ENCODE measurements at regions not wholly inside any gene's neighbourhood (a gene's known extent, or its start where the extent isn't known, plus 50 kb on each side); places are given as distances from the start of the nearest gene placed in this dataset.

DNA sequence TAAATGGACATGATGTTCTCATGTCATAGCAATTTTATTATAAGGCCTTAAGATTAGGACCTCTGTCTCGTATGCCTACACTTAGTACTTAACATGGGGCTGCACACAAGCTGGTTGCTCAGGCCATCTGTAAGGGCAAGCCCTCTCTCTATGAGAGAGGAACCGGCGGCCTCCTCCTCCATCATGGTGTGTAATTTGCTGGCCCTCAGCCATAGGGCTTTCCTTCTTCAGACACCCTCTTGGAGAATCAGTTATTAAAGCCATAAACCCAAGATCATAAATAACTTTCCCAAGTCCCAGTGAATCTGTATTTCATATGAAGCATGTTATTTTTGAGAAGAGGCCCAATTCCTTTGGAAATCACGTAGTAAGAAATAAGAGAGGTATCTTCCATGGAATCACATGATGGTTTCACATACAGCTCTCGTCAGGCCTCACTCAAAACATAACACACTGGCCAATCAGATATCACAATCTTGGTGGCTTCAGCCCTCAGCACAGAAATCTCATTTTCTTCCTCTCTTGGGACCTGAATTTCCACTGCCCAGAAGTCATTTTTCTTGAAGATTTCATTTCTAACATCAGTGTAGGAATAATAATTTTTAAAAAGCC is 92.6 kb downstream of the RDH14 start:
- H3K27ac ChIP-seq (ENCODE audit: low read depth in 1 of 2, low read length in 2 of 2): no peak overlapping the region
- TF ChIP-seq TAF1 (conservative IDR thresholded peaks at IDR 0.05): no peak
- no peak overlapping the region for H3K4me3 ChIP-seq (ENCODE audit: low read depth in 1 of 3, low read length in 3 of 3)
- H3K9me3 ChIP-seq (ENCODE audit: control insufficient read depth in 4 of 4, low read length in 3 of 4): no peaks in the 10 kb centered on the region
- 91% methylated on average over 5 of the region's 5 CpGs for WGBS
- H3K36me3 ChIP-seq (ENCODE audit: control insufficient read depth in 4 of 4, insufficient read depth in 3 of 4, low read depth in 1 of 4, low read length in 3 of 4): no peaks in the 10 kb centered on the region
- H3K27me3 ChIP-seq (ENCODE audit: control insufficient read depth in 4 of 4, insufficient read depth in 4 of 4, low read length in 3 of 4): no peaks in the 10 kb centered on the region
- no peak overlapping the region for H3K9ac ChIP-seq (ENCODE audit: low read depth in 1 of 2, low read length in 2 of 2)
- DNase-seq (ENCODE audit: low spot score): no peak
- no peaks in the 10 kb centered on the region for H3K4me1 ChIP-seq (ENCODE audit: control insufficient read depth in 4 of 4, insufficient read depth in 4 of 4, low read length in 3 of 4)

DNA sequence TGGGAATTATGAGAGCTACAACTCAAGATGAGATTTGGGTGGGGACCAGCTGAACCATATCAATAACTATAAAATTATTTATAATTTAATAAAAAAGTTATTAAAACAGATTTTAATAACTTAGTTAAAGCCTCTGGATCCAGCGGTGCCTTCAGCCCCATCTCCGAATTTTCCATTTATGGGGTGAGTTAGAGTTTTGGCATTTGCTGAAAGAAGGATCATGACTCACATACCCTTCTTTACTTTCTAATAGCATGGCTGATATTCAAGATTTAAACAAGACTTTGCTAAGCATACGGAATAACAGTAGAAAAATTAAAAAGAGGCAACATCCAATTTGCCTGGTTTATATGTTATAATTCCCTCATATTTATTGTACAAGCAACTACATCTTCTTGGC is 94.5 kb downstream of the RDH14 start:
- 93% methylated on average over 3 of the region's 3 CpGs for WGBS

DNA sequence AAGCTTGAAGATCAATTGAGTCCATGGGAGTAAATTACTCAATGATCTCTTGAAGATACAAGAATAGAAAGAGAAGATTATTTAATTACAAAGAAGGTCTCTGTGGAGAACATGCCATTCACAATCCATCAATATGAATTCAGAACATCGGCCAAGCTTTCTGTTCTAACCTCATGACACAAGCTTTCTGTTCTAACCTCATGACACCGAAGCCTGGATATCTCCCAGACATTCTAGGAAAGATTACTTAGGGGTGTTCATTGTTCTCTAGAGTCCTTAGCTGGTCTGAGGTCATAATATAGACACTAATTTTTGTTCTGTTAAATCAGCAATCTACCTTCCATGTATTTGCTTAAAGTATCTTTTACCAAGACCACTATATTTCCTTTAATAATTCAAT is 95.5 kb downstream of the RDH14 start:
- Histone ChIP-seq H3K27me3 (ENCODE audit: control insufficient read depth in 4 of 4, insufficient read depth in 4 of 4, low read length in 3 of 4) (no peaks in the 10 kb centered on the region), H3K9ac (ENCODE audit: low read depth in 1 of 2, low read length in 2 of 2) (no peak overlapping the region), H3K9me3 (ENCODE audit: control insufficient read depth in 4 of 4, low read length in 3 of 4) (no peaks in the 10 kb centered on the region), H3K4me3 (ENCODE audit: low read depth in 1 of 3, low read length in 3 of 3) (no peak overlapping the region), H3K36me3 (ENCODE audit: control insufficient read depth in 4 of 4, insufficient read depth in 3 of 4, low read depth in 1 of 4, low read length in 3 of 4) (no peaks in the 10 kb centered on the region), H3K4me1 (ENCODE audit: control insufficient read depth in 4 of 4, insufficient read depth in 4 of 4, low read length in 3 of 4) (no peaks in the 10 kb centered on the region), H3K27ac (ENCODE audit: low read depth in 1 of 2, low read length in 2 of 2) (no peak overlapping the region)
- no peak for DNase-seq (ENCODE audit: low spot score)
- TF ChIP-seq, protein P1, sequence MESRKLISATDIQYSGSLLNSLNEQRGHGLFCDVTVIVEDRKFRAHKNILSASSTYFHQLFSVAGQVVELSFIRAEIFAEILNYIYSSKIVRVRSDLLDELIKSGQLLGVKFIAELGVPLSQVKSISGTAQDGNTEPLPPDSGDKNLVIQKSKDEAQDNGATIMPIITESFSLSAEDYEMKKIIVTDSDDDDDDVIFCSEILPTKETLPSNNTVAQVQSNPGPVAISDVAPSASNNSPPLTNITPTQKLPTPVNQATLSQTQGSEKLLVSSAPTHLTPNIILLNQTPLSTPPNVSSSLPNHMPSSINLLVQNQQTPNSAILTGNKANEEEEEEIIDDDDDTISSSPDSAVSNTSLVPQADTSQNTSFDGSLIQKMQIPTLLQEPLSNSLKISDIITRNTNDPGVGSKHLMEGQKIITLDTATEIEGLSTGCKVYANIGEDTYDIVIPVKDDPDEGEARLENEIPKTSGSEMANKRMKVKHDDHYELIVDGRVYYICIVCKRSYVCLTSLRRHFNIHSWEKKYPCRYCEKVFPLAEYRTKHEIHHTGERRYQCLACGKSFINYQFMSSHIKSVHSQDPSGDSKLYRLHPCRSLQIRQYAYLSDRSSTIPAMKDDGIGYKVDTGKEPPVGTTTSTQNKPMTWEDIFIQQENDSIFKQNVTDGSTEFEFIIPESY (IDR thresholded peaks at IDR 0.05): no peak
- TF ChIP-seq, protein P2, sequence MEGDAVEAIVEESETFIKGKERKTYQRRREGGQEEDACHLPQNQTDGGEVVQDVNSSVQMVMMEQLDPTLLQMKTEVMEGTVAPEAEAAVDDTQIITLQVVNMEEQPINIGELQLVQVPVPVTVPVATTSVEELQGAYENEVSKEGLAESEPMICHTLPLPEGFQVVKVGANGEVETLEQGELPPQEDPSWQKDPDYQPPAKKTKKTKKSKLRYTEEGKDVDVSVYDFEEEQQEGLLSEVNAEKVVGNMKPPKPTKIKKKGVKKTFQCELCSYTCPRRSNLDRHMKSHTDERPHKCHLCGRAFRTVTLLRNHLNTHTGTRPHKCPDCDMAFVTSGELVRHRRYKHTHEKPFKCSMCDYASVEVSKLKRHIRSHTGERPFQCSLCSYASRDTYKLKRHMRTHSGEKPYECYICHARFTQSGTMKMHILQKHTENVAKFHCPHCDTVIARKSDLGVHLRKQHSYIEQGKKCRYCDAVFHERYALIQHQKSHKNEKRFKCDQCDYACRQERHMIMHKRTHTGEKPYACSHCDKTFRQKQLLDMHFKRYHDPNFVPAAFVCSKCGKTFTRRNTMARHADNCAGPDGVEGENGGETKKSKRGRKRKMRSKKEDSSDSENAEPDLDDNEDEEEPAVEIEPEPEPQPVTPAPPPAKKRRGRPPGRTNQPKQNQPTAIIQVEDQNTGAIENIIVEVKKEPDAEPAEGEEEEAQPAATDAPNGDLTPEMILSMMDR (IDR thresholded peaks at IDR 0.05; ENCODE audit: low read depth, low read length, missing input control): no peak
- TF ChIP-seq SP1 (IDR thresholded peaks at IDR 0.05) (no peak), YY1 (IDR thresholded peaks at IDR 0.05) (no peak), RAD21 (IDR thresholded peaks at IDR 0.05) (no peak), FOXA1 (IDR thresholded peaks at IDR 0.05) (no peak), HNF4G (IDR thresholded peaks at IDR 0.05) (no peak), FOXA2 (IDR thresholded peaks at IDR 0.05) (no peak)
- TF ChIP-seq, protein P3, sequence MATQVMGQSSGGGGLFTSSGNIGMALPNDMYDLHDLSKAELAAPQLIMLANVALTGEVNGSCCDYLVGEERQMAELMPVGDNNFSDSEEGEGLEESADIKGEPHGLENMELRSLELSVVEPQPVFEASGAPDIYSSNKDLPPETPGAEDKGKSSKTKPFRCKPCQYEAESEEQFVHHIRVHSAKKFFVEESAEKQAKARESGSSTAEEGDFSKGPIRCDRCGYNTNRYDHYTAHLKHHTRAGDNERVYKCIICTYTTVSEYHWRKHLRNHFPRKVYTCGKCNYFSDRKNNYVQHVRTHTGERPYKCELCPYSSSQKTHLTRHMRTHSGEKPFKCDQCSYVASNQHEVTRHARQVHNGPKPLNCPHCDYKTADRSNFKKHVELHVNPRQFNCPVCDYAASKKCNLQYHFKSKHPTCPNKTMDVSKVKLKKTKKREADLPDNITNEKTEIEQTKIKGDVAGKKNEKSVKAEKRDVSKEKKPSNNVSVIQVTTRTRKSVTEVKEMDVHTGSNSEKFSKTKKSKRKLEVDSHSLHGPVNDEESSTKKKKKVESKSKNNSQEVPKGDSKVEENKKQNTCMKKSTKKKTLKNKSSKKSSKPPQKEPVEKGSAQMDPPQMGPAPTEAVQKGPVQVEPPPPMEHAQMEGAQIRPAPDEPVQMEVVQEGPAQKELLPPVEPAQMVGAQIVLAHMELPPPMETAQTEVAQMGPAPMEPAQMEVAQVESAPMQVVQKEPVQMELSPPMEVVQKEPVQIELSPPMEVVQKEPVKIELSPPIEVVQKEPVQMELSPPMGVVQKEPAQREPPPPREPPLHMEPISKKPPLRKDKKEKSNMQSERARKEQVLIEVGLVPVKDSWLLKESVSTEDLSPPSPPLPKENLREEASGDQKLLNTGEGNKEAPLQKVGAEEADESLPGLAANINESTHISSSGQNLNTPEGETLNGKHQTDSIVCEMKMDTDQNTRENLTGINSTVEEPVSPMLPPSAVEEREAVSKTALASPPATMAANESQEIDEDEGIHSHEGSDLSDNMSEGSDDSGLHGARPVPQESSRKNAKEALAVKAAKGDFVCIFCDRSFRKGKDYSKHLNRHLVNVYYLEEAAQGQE (IDR thresholded peaks at IDR 0.05): no peak
- TF ChIP-seq, protein P4, sequence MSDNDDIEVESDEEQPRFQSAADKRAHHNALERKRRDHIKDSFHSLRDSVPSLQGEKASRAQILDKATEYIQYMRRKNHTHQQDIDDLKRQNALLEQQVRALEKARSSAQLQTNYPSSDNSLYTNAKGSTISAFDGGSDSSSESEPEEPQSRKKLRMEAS (IDR thresholded peaks at IDR 0.05): no peak
- 84% methylated on average over 2 of the region's 2 CpGs for WGBS

More for the DNA sequence above, 94.5 kb downstream of the RDH14 start:
- Histone ChIP-seq H3K27ac (ENCODE audit: low read depth in 1 of 2, low read length in 2 of 2) (no peak overlapping the region), H3K27me3 (ENCODE audit: control insufficient read depth in 4 of 4, insufficient read depth in 4 of 4, low read length in 3 of 4) (no peaks in the 10 kb centered on the region), H3K9me3 (ENCODE audit: control insufficient read depth in 4 of 4, low read length in 3 of 4) (no peaks in the 10 kb centered on the region), H3K4me3 (ENCODE audit: low read depth in 1 of 3, low read length in 3 of 3) (no peak overlapping the region), H3K4me1 (ENCODE audit: control insufficient read depth in 4 of 4, insufficient read depth in 4 of 4, low read length in 3 of 4) (no peaks in the 10 kb centered on the region), H3K9ac (ENCODE audit: low read depth in 1 of 2, low read length in 2 of 2) (no peak overlapping the region), H3K36me3 (ENCODE audit: control insufficient read depth in 4 of 4, insufficient read depth in 3 of 4, low read depth in 1 of 4, low read length in 3 of 4) (no peaks in the 10 kb centered on the region)
- DNase-seq (ENCODE audit: low spot score): no peak
- no peak for TF ChIP-seq YY1 (IDR thresholded peaks at IDR 0.05)
- no peak for TF ChIP-seq RXRA (IDR thresholded peaks at IDR 0.05)
- TF ChIP-seq NR2F2 (IDR thresholded peaks at IDR 0.05): no peak
- TF ChIP-seq JUND (IDR thresholded peaks at IDR 0.05): no peak
- no peak for TF ChIP-seq TAF1 (conservative IDR thresholded peaks at IDR 0.05)
- no peak for TF ChIP-seq RAD21 (IDR thresholded peaks at IDR 0.05)
- TF ChIP-seq HNF4G (IDR thresholded peaks at IDR 0.05): no peak

Data from liver (tissue), 8 donors.